ENCODE measurements at regions not wholly inside any gene's neighbourhood (a gene's known extent, or its start where the extent isn't known, plus 50 kb on each side); places are given as distances from the start of the nearest gene placed in this dataset.

GRCh38 chr9:124179196-124180071 lies 78.3 kb upstream of the NEK6 start:
- no peak for DNase-seq (ENCODE audit: low read depth)

- DNase-seq (ENCODE audit: low read depth) = no peak
Observed at GRCh38 chr9:124180557-124180956, 77.2 kb upstream of the NEK6 start.

- DNase-seq (ENCODE audit: low read depth) = no peak
Observed at GRCh38 chr9:124182741-124183140, 75.0 kb upstream of the NEK6 start.

GRCh38 chr9:124183772-124184171 lies 74.0 kb upstream of the NEK6 start:
- DNase-seq (ENCODE audit: low read depth) = no peak

GRCh38 chr9:124185413-124185812 lies 72.3 kb upstream of the NEK6 start:
- DNase-seq (ENCODE audit: low read depth) = no peak

GRCh38 chr9:124187311-124187710 lies 70.4 kb upstream of the NEK6 start:
- DNase-seq (ENCODE audit: low read depth) = no peak

- no peak for DNase-seq (ENCODE audit: low read depth)
Observed at GRCh38 chr9:124188331-124189110, 69.2 kb upstream of the NEK6 start.

GRCh38 chr9:124190761-124191160 lies 67.0 kb upstream of the NEK6 start:
- DNase-seq (ENCODE audit: low read depth) = no peak

GRCh38 chr9:124191691-124192395 lies 65.9 kb upstream of the NEK6 start:
- DNase-seq (ENCODE audit: low read depth) = no peak

GRCh38 chr9:124196814-124197176 lies 61.0 kb upstream of the NEK6 start:
- no peak for DNase-seq (ENCODE audit: low read depth)

- no peak for DNase-seq (ENCODE audit: low read depth)
Observed at GRCh38 chr9:124197177-124198095, 60.3 kb upstream of the NEK6 start.

- DNase-seq (ENCODE audit: low read depth) = no peak
Observed at GRCh38 chr9:124198331-124198730, 59.4 kb upstream of the NEK6 start.

- no peak for DNase-seq (ENCODE audit: low read depth)
Observed at GRCh38 chr9:124198948-124199347, 58.8 kb upstream of the NEK6 start.

- no peak for DNase-seq (ENCODE audit: low read depth)
Observed at GRCh38 chr9:124199474-124199873, 58.3 kb upstream of the NEK6 start.

- DNase-seq (ENCODE audit: low read depth) = no peak
Observed at GRCh38 chr9:124202447-124202971, 55.2 kb upstream of the NEK6 start.

- no peak for DNase-seq (ENCODE audit: low read depth)
Observed at GRCh38 chr9:124205686-124206352, 51.9 kb upstream of the NEK6 start.

GRCh38 chr9:124206391-124206790 lies 51.4 kb upstream of the NEK6 start:
- no peak for DNase-seq (ENCODE audit: low read depth)

All from HS-5 (cell line).